T follicular helper cell (primary cell): ENCODE measurements at regions not wholly inside any gene's neighbourhood (a gene's known extent, or its start where the extent isn't known, plus 50 kb on each side); places are given as distances from the start of the nearest gene placed in this dataset.
"Not testable (repeated sequence)": the region's sequence is repeated elsewhere in the genome, so short reads cannot be mapped to it uniquely, and the experiment has no call there.

Experiments used
- DNase-seq: peaks from one replicate; pipeline ENCODE4 v3.0.0-alpha.2; 2020; ENCODE audit warnings: low read depth

DNA sequence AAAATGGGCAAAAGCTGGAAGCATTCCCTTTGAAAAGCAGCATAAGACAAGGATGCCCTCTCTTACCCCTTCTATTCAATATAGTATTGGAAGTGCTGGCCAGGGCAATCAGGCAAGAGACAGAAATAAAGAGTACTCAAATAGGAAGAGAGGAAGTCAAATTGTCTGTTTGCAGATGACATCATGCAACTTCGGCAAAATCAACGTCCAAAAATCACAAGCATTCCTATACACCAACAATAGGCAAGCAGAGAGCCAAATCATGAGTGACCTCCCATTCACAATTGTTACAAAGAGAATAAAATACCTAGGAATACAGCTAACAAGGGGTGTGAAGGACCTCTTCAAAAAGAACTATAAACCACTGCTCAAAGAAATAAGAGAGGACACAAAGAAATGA, 192.0 kb upstream of the FBN2 start:
- DNase-seq: not testable (repeated sequence)

DNA sequence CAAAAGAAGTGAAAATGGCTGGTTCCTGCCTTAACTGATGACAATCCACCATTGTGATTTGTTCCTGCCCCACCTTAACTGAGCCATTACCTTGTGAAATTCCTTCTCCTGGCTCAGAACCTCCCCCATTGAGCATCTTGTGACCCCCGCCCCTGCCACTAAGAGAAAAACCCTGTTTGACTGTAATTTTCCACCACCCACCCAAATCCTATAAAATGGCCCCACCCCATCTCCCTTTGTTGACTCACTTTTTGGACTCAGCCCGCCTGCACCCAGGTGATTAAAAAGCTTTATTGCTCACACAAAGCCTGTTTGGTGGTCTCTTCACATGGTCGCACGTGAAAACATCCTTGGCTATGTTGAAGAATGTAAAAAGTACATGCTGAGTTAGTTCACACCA, 197.6 kb upstream of the FBN2 start:
- DNase-seq: not testable (repeated sequence)

DNA sequence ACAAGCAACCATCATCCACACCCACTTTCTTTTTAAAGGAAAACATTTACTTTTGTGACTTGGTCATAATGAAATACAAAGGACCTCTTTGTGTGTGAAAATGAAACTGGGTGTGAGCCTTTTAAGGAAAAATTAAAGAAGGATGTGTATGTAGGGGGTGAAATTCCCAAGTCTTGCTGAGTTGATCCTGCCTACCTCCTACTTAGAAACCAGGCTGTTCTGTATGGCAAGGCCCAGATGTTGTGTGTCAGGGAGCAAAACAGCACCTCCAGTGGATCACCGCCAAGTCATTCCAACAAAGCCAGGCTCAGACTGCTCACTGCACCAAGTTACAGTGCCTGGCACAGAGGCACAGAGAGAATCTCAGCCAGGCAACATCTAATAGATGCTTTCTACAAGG, 198.5 kb upstream of the FBN2 start:
- DNase-seq: no peak

DNA sequence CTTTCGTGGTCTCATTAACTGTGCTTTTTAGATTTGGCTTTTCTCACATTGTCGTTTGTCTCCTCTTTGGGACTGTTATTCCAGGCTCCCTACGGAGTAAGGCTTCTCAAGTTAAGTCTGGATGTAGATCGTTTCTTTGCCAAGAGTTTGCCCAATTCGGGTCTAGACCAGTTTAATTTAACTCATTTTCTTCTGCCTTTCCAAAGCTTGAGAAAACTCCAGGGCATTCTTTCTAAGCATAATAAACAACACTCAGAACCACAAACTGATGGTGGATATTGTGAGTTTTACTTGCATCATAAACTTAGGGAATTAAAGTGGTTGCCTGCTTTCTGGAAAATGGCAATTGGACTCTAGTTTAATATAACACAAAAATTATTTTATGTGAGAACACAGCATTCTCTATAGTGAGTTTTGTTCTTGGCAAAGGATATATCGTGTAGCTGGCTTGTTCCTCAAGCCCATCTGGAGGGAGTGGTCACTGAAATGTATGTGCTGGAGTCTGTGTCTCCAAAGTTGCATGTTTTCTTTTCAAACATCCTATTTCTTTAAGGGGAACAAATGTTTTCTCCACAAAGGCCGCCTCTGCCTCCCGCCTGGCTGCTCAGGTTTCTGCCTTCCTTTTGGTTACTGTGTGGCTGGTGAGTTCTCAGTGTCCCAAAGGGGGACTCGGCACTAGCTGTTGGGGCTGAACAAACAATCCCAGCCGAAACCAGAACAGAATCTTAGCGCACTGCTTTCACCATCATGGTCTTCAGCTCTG, 211.3 kb upstream of the FBN2 start:
- DNase-seq: no peak

DNA sequence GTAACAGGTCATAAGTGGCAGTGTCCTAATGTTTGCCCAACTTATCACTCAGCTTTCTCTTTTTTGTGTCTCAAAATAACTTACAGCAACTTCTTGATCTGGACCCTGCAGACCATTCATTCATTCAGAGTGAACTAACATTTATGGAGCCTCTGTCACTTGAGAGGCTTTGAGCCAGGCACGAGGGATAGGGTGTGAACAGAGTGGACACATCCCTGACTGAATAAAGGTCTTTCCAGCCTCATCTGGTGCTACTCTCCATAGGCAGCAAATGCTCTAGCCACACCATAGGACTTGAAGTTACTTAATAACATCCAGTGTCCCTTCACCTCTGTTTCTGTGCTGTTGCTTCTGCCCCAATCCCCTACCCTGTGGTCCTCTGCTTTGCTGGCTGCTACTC, 212.1 kb upstream of the FBN2 start:
- DNase-seq: no peak

DNA sequence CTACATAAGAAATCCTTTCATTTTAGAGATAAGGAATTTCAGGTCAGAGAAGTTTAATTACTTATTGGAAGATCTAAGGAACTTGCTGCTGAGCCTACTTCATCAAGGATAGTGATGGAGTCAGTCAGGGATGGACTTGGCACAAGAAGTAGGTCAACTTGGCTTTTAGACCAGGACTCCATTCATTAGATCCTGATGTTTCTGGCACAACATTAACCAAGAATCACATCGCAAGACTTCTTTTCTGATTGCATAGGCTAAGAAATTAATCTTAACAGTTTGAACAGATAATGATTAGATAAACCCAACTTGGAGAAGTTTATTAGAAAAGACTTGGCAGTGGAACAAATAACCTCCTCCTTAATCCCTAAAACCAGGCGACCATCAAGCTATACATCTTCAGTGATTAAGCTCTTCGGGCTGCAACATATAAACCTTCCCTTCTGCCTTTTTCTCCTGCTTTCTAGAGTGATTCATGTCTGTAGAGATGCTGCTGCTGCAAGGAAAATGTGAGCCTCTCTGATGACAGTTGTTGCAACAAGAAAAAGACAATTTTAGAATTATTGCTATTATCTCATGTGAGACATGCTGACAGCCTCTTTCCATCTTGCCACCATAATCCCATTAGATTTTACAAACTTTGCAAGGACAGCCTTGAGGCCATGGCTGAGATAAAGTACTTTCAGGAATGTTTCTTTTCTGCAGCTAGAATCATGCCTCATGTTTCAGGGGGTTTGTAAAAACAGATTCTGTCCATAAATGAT, 207.9 kb upstream of the SLC27A6 start:
- no peak for DNase-seq

DNA sequence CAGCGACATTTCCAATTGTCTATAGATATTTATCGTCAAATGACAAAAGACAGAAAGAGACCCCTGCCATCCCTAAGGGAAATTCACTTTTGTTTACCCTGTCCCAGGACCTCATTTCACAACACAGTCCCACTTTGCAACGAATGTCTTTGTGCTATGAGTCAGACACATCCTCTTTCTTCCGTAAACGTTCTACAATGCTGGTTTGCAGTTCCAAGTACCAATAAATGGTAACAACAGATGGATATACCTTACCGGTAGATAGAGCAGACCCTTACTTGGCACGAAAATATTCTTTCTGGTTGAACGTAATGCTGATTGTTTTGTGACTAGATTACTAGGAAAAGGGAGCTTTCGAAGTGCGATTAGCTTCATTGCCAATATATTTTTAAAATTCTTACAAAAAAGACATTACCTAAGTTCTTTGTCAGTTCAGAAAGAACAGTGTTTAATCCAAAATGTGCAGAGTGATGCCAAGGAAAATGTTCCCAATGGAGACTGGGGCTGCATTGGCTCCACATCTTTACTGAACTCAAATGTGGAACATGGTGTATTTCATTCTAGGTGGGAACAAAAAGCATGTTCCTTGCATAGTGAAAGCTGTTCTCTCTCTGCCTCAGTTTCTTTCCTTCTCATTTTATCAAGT, 202.5 kb upstream of the SLC27A6 start:
- no peak for DNase-seq

DNA sequence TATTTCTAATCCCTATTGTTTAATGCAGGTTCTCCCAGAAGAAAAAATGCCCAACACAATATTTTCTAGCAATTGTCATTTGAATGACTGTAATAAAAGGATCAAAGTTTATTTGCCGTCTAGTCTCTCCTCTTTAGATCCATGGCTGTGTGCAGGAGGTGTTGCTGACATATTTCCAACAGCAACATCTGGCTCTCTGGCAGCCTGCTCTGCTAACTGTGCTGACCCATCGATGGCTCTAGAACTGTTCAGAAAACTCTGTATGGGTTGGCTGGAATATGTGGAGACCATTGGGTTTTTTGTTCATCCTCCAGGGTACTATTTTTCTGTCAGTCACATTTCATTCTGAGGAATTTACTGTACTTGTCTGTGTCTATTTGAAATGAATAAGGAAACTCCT, 202.0 kb upstream of the SLC27A6 start:
- no peak for DNase-seq

DNA sequence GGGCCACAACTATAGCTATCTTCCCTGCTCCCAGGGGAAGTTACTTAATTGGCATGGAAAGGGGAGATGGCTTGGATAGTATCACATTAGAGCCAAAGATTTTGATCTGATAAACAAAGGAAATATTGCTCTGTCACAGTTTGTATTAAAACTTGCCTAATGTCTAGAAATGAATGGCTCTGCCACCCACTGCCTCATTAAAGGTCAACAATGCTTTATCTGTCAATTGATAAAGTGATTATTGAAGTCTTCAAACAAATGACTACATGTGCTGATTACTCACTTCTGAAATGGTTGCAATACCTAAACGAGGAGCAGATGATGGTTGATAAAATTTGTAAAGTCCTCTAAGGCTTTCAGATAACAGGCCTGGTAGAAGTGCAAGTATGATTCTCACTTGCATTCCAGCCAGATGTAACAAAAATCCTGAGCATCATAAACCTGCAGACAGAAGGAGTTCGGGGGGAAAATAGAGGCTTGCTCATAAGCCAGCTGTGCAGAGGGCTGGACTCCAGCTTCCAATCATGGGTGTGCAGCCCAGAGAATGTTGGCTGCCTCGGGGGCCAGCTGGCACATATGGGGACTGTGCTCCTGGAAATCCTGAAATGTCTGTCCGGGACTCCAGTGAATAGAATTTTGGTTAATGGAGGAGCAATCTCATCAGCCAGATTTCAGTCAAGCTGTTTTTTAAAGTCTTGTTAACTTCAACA, 200.5 kb upstream of the SLC27A6 start:
- DNase-seq: no peak

DNA sequence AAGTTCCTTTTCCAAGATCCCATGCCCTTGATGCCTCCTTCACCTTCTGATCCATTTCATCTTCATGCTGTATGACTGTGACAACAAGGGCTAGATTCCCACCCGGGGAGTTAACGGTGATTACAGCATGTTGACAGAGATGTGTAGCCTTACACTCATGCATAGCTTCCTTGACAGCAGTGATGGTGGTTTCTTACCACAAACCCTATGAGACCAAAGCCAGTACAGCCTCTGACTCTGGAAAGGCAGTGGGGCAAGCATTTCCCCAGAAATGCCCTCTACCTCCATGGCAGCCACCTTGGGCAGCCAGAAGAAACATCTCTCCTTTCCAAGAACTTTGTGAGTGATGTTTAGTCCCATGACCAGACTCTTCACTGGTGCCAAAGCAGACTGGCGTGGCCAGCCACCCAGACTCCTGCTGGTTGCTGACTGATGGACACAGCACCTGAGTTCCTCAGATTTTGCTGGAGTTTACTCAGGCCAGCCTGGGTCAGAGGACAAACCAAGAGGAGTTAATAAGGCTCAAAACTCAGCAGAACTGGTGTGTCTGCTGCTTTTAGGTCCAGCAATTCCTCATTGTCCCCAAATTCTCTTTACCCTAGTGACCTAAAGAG, 199.7 kb upstream of the SLC27A6 start:
- DNase-seq: no peak

DNA sequence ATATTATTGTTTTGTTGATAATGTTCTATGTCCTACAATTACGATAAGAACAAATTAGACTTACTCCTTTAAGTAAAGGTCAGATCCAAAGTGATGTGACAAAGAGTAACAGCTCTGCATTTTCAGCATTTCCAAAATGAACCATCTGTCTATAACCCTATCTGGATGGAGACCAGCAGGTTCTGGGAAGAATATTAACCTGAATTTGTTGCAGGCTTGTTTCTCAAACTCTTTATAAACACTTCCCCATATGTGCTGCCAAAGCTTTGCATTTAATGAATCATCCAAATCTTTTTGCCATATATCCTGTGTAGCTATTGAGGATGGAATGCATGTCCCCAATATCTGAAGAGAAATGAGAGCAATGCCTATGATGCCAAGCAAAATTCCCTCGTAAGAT, 198.9 kb upstream of the SLC27A6 start:
- DNase-seq: no peak

DNA sequence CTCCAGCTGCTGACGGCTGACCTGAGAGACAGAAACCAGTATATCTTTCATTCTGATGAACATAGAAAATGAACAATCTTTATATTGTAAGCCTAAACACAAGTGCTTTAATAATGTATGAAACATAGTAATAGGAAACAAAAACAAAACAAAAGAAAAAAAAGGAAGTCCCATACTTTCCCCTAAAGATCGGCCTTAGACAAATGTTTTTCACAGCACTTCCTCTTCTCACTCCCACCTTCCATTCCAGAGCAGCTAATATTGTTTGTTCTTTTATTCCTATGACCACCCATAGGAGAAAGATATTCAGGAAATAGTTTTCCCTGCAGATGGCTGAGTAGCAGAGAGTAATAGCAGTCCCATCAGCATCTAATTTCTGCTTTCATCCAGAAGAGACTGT, 194.4 kb upstream of the SLC27A6 start:
- no peak for DNase-seq

DNA sequence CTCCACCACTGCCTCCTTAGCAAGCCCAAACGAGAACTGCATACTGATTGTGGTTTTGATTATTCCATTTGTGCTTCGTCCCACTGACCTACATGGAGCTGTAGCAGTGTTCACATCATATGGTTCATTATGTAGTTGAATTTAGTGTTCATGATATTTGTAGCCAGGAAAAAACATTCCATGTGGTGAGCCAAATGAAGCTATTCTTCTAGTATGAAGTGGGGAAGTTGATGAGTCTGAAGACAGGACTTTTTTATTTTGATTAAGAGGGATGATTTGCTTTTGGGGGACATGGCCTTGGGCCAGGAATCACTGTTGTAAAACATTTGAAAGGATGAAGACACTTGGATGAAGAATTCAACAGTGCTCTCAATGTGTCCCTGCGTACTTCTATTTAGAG, 192.9 kb upstream of the SLC27A6 start:
- no peak for DNase-seq

DNA sequence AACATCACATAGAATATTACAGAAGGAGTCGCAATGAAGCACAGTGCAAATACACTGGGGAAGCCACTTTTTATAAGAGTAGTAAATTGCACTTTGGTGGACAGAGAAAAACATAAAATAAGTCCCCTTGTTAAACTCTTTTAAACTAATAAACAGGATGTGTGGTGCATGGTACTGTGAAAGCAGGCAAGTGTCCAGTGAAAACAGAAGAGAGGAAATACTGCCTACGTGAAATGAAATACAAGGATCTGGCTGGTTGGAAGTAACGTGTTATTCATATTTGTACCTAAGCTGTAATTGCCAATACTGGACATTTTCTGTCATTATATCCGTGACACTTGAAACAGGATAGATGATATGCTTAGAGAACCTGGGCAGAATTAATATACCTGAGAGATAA, 191.9 kb upstream of the SLC27A6 start:
- DNase-seq: no peak

DNA sequence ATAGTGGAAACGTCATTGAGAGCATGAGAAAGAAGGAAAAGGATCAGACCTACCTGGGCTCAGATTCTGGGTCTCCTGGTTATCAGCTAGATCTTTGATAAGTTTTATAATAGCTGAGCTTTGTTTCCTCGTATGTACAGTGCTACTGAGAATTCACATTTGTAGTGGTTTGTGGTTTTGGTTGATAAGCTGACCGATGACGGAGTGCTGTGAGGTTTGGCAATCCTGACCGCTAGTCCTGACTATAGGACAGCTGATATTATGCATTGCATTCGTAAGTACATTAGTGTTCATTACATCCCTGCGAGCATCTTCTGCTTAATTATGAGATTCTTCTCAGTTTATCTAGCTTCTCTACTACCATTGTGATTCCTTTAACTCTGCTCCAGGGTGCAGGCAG, 190.7 kb upstream of the SLC27A6 start:
- DNase-seq: no peak

DNA sequence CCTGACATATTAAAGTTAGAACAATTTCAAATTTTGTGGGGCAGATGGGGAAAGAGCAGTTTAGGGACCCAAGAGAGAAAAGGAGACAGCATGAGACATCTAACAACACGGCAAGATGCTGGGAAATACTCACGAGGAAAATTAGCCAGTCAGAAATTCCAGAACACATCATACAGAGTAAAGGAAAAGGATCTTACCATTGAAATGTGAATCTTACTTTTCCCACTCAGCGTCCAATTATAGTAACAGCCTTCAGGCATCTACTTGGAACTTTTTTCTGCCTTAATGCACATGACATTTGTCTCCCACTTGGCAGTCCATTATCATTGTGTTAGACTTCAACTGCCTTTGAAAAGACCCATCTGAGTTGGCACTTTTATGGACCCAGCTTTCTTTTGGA, 189.7 kb upstream of the SLC27A6 start:
- no peak for DNase-seq

DNA sequence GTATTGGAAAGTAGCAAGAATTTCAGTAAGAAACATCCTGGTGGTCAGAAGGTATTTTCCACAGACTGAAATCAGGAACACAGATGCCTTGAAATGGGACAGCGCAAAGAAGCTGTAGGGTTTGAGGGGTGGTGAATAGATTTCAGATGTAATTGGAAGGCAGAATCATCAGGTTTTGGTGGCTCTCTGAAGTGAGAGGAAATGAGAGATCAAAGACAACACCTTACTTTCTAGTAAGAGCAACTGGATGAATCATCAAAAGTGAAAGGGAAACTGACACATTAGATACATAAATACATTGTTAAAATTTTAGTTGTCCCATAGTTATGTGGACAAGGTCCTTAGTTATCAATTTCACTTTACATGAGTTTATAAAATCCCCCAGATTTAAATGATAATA, 188.2 kb upstream of the SLC27A6 start:
- DNase-seq: no peak

DNA sequence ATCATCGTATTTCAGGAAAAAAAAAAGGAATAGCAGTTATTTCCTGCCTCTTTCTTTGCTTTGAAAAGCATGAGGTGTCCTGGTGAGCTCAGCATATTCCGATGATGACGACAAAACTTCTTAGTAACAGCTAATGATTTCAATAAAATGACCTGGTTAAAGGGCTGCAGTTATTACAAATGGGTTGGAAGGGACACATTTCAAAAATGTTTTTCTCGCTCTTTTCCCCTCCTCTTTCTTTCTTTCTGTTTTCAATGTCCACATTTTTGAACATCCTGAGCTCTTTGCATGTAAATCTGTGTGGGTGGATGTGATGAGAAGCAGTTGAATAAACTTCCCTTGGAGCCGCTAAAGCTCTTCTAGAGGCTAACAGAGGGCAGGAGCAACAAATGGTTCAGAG, 186.8 kb upstream of the SLC27A6 start:
- DNase-seq: no peak

DNA sequence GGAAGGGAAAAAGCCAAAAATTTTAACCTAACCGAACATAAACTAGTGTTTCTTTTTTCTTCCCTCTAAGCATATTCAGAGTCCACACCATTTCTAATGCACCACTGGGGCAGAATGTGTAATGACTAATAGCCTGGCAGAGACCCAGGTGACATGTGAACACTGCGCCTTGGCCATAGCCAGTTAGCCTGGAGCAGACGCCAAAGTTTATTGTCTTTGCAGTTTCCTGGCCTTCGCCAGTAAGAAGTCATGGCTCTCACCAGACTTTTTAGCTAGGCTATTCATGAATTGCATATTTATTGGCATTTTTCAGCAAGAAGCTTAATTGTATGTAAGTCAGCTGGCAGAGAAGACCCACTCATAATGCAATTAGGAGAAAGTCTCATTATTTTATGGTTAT, 182.8 kb upstream of the SLC27A6 start:
- DNase-seq: no peak

DNA sequence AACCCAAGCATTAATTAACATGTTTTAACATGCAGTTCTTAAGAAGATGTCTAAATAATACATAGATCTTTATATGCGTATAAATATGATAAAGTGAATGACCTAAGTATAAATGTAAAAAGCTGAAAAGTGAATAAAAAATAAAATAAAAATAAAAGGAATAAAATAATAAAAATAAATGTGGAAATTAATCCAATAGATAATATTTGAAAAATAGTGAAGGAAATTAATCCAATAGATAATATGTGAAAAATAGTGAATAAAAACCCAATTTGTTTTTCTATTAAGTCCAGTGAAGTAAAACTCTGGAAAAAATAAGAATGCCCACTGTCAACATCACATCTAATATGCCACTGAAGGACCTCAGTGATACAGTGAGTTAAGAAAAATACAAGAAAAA, 180.6 kb upstream of the SLC27A6 start:
- no peak for DNase-seq

DNA sequence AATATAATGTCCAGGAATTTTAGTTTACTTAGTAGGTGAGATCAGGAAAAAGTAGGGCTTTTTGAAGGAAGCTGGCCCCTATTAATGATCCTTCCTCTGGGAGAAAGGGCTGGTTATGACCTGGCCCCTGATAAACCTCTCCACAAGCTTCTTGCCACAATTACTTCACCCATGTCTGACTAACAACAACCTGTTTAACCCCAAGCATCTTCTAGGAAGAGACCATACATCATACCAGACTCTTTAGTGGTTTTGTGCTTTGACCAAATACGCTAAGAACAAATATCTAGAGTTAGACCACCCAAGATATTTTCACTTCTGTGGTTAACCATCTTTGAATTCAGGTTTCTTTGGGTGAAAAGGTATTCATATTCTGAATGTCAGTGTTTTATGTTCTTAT, 174.0 kb upstream of the SLC27A6 start:
- no peak for DNase-seq

DNA sequence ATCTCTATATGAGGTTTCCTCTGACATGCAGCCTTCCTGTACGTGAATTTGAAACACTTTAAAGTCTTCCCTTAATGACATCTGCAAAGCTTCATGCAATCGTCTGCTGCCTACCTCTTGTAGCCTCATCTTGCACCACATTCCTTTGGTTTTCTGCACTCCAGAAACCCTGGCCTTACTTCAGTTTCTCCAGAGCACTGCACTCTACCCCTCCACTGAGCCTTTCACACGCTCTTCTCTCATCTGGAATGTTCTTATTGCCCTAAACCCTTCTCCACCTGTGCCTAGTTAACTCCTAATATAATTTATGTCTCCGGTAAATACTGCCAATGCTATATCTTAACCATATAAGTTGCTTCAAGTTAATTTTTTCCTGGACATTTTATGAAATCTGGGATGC, 168.8 kb upstream of the SLC27A6 start:
- DNase-seq: no peak
